Stimulated activated CD4-positive, alpha-beta T cell treated with anti-CD3 and anti-CD28 coated beads, Interleukin-1b, Interleukin-23, amount 100 ng/mL, for 24 hours (primary cell): ENCODE measurements at regions not wholly inside any gene's neighbourhood (a gene's known extent, or its start where the extent isn't known, plus 50 kb on each side); places are given as distances from the start of the nearest gene placed in this dataset.

ENCODE experiments used
- DNase-seq, 4 experiments: peaks; one replicate each; pipeline ENCODE4 v3.0.0-alpha.2; 2020; ENCODE audit warnings: low read depth in 4 of 4, low spot score in 1 of 4

DNA sequence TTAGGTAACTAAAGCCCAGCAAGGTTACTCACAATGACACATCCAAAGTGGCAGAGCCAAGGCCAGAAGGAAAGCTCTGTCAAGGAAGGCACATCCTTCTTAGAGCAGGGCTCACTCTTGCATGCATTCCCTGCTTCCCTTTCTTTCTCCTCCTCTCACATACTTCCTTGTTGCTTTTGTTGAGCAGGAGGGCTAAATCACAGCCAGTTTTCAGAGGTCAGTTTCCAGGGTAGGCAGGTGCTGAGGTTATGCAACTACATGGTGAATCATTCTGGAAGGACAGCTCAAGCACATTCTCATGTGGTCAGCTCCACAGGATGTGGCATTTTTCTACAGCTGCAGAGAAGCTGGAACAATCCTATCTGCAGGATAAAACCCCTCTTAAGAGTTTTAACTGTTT is 275.6 kb downstream of the ZNF621 start:
- DNase-seq = no peak

DNA sequence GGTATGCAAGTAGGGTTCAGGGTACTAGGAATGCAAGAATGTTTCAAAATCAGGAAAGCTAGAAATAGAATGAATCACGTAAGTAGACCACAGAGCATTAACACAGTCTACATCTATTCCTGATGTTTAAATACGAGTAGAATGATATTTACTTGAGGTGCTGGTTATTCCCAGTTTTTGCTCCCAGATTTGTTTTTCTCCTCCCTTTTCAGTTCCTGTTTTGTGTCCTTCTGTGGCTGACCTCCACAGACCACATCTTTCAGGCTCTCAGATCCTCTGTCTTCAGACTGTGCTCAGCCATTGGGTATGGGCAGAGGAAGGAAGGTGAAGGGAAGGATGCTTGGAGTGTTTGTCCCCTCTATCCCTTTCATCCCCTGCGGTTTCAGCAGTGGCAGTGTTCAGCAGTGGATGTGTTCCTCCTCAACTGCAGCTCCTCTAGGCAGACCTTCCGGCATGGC is 276.6 kb downstream of the ZNF621 start:
- no peak for DNase-seq

DNA sequence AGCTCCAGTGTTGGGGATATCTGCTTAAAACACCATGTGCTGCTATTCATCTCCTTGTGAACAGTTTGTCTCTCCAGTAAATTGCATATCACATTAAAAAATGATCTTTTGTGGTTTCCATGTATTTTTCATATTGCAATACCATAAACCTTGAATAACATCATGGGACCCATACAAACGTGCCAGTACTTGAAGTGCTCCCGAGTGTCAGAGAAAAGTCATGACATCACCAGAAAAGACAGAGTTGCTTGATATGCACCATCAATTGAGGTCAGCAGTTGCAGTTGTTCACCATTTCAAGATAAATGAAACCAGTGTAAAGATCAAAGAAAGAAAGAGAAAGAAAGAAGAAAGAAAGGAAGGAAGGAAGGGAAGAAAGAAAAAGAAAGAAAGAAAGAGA is 278.6 kb downstream of the ZNF621 start:
- DNase-seq = no peak

DNA sequence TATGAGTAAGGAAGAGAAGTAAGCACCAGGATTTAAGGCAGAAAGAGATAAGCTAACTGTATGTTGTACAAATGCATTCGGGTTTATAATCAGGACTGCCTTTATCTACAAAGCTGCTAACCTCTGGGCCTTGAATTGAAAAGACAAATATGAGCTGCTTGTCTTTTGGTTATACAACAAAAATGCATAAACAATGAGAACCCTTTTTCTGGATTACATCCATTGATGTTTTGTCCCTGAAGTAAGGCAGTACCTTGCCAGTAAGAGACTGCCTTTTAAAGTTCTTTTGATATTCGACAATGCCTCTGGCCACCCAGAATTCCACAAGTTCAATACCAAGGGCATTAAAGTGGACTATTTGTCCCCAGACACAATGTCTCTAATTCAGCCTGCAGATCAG is 280.7 kb downstream of the ZNF621 start:
- no peak for DNase-seq

DNA sequence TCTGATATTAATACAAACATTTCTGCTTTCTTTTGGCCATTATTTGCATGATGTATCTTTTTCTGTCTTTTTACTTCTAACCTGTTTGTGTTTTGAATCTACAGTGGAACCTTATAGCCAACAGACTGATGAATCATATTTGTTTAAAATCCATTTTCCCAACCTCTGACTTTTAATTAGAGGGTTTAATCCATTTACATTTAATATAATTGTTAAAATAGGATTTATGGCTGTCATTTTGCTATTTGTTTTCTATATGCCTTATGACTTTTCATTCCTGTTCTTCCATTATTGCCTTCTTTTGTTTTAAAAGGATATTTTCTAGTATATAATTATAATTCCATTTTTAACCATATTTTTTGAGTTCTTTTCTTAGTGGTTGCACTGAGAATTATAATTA is 286.1 kb downstream of the ZNF621 start:
- no peak for DNase-seq

DNA sequence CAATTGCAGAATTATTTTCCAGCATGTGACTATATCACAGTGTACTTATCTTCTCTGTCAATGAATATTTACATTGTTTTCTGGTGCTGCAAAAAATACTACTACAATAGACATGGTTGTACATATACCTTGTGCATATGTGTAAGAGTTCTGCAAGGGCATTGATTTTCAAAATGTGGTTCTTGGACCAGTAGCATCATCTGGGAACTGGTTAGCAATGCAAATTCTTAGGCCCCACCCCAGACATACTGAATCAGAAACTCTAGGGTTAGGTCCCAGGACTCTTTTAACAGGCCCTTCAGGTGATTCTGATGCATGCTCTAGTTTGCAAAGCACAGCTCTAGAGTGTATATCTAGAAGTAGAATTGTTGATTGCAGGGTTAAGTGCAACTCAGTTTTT is 292.3 kb downstream of the ZNF621 start:
- no peak for DNase-seq

DNA sequence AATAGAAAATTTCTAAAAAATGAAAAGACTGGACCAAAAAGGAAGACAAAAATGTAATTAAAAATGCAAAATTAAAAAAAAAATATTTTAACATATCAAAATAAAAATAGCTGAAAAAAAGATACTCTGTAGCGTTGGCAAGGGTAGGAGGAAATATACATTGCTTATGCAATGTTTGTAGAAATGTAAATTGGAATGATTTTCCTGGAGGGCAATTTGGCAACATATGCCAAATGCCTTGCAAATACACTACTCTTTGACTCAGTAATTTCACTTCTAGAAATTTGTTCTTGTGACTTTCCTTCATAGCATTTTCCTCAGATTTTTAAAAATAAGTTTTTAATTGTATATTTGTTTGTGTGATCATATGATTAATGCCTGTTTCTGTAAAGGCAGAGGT is 296.6 kb downstream of the ZNF621 start:
- no peak for DNase-seq

DNA sequence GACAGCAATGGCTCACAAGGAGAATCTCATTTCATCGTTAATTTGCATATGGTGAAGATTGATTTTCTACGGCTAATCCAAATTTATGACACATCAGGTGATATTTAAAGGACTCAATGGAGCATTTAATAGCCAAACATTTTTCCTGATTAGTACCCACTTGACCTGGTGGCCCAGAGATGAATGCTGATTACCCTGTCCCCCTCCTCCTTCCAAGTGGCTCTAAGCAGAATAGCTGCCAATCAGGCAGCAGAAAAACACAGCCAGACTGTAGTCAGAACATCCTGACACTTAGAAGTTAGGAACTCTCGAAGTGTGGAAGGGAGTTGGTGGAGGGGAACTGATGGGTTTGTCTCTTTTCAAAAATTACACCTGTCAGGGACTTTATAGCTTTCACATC is 302.5 kb downstream of the ZNF621 start:
- DNase-seq = no peak

DNA sequence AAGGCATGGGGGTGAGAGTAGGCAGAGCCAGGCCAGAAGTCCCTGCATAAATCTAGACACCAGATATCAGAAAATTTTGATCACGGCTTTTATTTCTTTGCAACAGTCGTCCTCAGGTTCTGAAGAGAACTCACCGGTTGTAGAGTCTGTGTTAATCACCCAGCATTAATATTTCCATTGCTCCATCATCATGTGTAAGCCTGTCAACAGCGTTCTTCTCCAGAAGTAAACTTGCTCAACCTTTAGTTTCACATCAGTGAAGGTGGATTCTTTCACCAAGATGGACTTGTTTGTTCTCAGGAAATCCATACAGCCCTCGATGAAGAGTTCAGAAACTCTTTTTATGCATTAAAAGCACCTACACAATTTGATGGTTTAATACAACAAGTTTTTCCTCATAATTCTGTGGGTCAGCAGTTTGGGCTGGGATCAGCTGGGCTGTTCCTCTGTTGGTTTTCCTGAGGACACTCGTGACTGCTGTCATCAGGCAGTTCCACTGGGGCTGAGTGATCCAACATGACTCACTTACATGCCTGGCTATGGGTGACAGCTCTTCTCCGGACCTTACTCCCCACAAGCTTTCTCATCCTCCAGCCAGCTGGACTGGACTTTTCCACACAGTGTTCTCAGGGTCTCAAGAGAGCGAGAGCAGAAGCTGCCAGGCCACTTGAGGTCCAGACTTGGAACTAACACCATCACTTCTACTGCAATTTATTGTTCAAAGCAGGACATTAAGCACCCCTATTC is 303.4 kb downstream of the ZNF621 start:
- no peak for DNase-seq

DNA sequence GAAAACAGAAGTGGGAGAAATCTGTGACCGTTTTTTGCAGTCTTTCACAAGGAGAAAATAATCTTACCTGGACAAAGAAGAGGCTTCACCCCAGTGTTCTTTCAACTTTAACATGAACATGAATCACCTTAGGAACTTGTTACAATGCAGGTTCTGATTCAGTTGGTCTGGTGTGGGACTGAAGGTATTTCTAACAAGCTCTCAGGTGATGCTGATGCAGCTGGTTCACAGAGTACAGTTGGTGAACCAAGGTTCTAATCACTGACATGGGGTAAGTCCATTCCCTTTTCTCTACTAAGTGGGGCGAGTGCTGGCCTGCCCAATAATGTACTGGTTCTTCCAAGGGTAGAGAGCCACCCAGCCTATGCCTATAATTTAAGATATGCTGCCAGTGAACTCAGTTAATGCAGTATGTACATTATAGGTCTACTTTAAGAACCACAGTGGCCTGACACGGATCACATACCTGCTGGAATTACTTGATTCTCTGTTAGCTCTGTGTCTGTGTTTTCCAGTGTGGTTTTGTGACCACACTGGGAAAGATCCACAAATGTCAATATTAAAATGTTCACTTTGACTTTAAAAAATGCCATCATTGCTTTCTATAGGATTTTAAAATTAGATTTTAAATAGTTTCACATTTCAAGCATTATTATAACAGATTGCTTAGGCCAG is 304.1 kb downstream of the ZNF621 start:
- no peak for DNase-seq

DNA sequence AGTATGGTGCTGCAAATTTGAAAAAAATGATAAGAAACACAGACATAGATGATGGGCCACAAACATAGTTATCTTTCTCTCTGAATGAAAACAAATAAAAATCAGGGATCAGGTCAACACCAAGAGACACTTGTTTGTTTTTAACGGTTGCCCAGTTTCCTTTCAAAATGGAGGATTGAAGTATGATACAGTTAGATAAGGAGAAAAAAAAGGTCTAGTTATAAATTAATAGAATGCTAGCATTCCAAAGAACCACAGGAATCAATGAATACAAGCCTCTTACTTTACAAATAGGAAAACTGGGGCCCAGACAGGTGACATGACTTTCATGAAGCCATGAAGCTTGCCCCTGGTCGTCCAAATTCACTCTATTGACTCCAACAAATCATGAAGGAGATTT is 305.1 kb downstream of the ZNF621 start:
- no peak for DNase-seq

DNA sequence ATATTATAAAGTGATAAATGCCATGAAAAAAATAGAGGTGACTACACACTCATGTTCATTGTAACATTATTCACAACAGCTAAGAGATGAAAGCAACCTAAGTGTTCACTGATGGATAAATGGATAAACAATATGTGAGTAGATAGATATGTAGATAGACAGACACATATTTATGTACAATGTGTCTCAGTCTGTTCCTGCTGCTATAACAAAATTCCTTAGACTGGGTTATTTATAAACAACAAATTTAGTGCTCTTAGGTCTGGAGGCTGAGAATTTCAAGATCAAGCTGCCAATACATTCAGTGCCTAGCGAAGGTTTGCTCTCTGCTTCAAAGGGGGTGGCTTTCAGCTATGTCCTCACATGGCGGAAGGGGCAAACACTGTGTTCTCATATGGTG is 312.5 kb downstream of the ZNF621 start:
- DNase-seq = no peak

DNA sequence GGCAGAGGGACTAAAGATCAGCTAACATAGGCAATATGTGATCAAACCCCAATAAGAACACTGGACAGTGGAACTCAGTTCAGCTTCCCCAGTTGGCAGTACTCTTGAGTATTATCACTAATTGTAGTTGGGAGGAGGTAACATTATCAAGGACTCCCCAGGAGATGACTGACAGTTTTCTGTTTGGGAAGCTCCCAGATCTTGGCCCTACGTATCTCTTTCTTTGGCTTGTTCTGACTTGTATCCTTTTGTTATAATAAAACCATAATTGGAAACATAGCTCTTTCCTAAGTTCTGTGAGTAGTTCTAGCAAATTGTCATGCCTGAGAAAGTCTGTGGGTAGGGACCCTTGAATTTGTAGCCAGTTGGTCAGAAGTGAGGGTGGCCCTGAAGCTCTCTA is 316.4 kb downstream of the ZNF621 start:
- no peak for DNase-seq

DNA sequence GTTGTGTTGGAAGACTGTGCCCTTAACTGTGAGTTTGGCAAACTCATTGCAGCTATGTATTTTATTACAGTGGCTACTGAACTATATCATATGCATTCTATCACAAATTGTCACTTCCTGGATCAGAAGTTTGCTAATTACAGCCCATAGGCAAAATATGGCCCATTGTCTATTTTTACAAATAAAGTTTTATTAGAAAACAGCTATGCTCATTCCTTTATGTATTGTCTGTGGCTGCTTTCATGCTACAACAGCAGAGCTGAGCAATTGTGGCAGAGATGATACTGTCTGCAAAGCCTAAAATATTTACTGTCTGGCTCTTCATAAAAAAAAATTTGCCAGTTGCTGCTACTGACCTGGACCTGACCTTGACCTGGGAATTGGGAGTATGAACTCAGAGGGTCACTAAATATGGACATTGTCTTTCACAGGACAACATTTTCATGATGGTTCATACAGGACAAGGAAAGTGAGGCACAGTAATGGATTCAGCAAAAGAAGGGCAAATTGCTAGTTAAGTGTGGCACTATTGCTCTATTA is 316.9 kb downstream of the ZNF621 start:
- DNase-seq = no peak

DNA sequence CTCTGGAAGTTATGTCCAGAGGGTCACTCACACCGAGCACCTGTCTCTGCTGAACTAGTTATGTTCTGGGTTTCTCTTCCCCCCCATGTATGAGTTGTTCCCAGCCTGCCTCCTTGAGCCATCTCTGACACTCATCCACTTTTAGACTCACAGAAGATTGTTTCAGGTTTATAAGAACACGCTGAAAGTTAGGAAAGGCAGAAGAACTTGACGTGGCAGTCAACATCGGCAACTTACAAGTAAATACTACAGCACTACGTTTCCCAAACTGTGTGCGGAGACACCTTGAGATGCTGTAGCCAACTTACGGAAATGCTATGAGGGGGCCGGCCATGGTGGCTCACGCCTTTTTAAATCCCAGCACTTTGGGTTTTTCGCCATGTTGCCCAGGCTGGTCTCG is 318.0 kb downstream of the ZNF621 start:
- no peak for DNase-seq

DNA sequence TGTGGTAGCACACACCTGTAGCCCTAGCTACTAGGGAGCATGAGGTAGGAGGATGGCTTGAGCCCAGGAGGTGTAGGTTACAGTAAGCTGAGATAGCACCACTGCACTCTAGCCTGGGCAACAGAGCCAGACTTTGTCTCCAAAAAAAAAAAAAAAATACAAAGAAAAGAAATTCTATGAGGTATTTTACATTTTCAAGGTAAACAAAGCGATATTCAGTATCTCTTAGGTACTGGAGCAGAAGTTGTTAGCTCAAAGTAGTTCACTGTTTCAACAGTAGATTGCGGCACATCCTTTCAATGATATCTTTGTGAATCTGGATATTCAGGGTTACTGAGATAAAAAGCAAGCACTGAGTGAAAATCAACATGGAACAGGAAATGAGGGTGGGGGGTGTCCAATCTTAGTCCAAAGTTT is 318.5 kb downstream of the ZNF621 start:
- DNase-seq = no peak

DNA sequence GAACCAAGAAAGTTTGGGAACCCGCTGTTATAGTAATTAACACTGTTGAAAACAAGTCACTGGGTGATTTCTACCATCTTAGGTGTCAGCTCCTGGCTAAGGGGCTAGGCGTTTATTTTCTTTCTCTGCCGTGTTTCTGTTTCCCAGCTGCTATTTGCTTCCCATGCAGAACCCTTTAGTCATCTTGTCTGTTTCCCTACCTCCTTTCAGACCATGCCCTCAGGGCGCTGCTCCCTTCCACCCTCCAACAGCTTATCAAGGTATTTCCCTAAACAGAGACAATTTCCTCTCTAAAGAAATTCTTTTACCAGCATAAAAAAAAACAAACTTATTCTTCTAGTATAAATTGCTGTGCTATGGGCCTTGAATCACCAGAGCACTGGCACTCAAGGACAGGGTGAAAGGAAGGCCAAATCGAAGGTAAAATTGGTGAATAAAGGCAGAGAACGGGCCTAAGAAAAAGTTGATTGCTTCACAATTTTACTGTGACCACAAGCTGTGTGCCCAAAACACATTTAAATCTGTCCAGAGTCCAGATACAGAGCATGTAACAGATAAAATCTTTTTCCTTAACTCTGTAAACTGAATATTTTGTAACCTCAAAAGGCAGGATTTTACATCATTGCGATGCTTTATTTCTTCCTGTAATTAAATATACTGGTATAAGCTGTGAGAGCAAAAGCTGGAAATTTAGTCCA is 319.2 kb downstream of the ZNF621 start:
- no peak for DNase-seq

DNA sequence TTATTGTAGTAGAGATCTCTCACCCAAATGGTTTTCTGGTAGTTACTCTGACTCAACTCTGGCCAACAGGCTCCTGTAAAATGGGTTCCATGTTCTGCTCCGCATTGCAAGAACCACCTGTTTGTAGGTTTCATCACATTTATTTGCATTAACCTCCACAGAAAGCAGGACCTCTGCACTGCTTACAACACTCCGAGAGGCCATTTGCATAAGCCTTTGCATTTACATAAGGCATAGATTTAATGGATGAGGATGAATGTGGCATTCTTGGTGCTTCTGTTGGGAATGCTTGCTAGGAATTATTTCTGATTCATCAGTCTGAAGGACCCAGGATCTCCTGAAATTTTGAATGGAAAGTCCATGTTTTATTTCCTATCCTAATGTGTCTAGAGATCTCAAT is 320.1 kb downstream of the ZNF621 start:
- no peak for DNase-seq

DNA sequence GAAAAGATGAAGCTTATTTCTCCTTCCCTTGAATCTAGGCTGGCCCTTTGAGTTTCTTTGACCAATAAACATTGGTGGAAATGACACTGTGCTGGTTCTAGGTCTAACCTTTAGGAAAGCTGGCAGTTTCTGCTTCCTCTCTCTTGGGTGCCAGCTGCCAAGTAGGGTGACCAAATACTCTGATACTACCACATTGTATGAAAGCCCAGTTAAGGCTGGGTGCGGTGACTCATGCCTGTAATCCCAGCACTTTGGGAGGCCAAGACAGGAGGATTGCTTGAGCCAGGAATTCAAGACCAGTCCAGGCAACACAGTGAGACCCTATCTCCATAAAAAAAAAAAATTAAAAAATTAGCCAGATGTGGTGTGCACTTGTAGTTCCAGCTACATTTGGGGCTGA is 320.7 kb downstream of the ZNF621 start:
- no peak for DNase-seq

DNA sequence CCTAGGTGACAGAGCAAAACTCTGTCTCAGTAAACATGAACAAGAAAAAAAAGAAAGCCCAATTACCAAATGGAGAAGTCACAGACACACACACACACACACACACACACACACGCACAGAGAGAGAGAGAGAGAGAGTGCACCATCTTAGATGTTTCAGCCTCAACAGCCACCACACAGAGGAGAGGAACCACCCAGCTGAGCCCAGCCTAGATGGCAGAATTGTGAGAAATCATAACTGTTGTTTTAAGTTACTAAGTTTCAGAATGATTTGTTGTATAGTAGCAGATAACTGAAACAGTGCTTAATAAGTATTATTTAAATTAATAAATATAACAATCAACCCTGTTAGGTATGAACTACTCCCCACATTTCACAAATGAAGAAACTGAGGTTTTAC is 321.2 kb downstream of the ZNF621 start:
- DNase-seq = no peak

DNA sequence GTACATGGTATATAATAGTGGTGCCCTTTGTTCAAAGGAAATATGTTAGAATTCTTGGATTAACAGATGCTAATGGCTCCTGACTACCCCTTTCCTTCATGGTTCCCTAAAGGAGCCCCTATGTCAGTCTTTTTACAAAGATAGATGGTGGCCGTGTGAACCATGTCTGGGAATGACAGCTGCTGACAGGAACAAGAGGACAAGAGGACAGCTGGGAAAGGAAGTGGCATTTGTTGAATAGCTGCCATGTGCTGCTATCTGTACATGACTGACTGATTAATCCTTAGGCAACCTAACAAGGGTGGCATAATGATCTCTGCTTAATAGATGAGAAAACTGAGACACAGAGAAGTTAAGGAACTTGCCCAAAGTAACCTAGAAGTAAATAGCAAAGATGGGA is 321.7 kb downstream of the ZNF621 start:
- no peak for DNase-seq

DNA sequence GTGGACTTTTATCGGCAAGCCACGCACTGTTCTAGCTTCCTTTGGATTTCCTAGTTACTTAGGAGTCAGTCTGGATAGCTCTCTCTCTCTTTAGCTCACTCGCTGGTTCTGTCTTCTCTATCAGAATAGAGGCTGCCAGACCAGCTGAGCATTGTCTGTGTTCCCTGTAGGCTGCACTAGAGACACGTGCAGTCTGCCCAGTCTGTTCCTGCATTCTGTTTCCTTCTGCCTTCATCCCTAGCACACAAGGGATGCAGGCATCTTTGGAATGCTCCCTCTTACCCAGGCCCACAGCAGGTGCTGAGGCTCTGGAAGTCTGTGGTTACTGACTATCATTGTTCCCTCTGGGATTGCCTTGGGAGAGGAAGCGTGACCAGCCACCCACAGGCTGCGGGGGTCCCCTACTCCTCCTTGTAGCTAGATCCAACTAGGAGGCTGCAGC is 322.8 kb downstream of the ZNF621 start:
- DNase-seq = no peak
